ENCODE measurements at regions not wholly inside any gene's neighbourhood (a gene's known extent, or its start where the extent isn't known, plus 50 kb on each side); places are given as distances from the start of the nearest gene placed in this dataset.

DNA sequence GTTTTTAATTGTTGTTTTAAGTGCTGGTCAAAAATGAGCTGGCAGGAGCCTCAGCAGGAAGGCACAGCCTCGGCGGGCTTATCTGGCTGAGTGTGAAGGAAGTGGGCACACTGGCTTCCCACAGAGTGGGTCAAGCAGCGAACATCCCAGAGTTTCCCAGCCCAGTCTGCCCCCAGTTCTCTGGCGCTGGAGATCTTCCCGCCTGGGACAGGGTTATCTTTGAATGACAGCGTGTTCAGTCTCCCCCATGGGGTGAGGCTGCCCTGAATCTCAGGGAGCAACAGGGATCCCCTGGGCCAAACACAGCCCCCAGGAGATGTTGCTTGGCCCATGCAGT is 122.2 kb upstream of the PTPN1 start:
- TF ChIP-seq, protein P1, sequence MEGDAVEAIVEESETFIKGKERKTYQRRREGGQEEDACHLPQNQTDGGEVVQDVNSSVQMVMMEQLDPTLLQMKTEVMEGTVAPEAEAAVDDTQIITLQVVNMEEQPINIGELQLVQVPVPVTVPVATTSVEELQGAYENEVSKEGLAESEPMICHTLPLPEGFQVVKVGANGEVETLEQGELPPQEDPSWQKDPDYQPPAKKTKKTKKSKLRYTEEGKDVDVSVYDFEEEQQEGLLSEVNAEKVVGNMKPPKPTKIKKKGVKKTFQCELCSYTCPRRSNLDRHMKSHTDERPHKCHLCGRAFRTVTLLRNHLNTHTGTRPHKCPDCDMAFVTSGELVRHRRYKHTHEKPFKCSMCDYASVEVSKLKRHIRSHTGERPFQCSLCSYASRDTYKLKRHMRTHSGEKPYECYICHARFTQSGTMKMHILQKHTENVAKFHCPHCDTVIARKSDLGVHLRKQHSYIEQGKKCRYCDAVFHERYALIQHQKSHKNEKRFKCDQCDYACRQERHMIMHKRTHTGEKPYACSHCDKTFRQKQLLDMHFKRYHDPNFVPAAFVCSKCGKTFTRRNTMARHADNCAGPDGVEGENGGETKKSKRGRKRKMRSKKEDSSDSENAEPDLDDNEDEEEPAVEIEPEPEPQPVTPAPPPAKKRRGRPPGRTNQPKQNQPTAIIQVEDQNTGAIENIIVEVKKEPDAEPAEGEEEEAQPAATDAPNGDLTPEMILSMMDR (IDR thresholded peaks at IDR 0.05; ENCODE audit: low read length): no peak
- no peak for TF ChIP-seq EZH2 (optimal IDR thresholded peaks at IDR 0.05; ENCODE audit: low read depth, low read length)
- TF ChIP-seq EZH2phosphoT487 (IDR thresholded peaks at IDR 0.05; ENCODE audit: low read length): no peak
